IMR-90 (cell line): ENCODE measurements at regions not wholly inside any gene's neighbourhood (a gene's known extent, or its start where the extent isn't known, plus 50 kb on each side); places are given as distances from the start of the nearest gene placed in this dataset.

ENCODE experiments used
- ATAC-seq: fragments of 200-7000 bp; cut with Tn5 transposase; 2 replicates; pipeline ENCODE4 v1.9.1; 2020; ENCODE audit warnings: low read depth, mild to moderate bottlenecking, moderate library complexity
- BruUV-seq: library from RNA; stranded (reverse); fragments of 400-500 nt; replicated peaks from 2 replicates; lab custom pipeline; 2021; lab: Mats Ljungman, UMichigan
- CTCF ChIA-PET: fragments of 300-600 bp; formaldehyde crosslinking; extraction: SDS; loops from one replicate; lab custom pipeline; 2021; ENCODE audit warnings: antibody characterized with exemption; lab: Yijun Ruan, JAX
- POLR2A ChIA-PET: fragments of 300-600 bp; sonication (Branson Sonifier 250); formaldehyde crosslinking; loops from one replicate; lab custom pipeline; 2022; ENCODE audit warnings: antibody characterized with exemption; ENCODE audit not compliant: unreplicated experiment; lab: Charles Lee
- DNase-seq: peaks from one replicate; pipeline ENCODE4 v3.0.0; 2013
- H2AFZ ChIP-seq: replicated peaks from 2 replicates; pipeline ENCODE3; 2013; ENCODE audit warnings: low read length, mild to moderate bottlenecking; ENCODE audit not compliant: poor library complexity
- H2AK5ac ChIP-seq: 2 replicates; pipeline ENCODE4 v1.6.1; 2013; ENCODE audit warnings: low read depth, low read length, inconsistent platforms
- H2AK9ac ChIP-seq: replicated peaks from 2 replicates; pipeline ENCODE3; 2013; ENCODE audit warnings: mild to moderate bottlenecking, low read depth, low read length, moderate library complexity; ENCODE audit not compliant: poor library complexity
- H2BK120ac ChIP-seq: 2 replicates; pipeline ENCODE4 v1.6.1; 2013; ENCODE audit warnings: low read depth, low read length, inconsistent platforms
- H2BK15ac ChIP-seq: 3 replicates; pipeline ENCODE4 v1.6.1; 2013; ENCODE audit warnings: low read depth, low read length, inconsistent platforms
- H2BK20ac ChIP-seq: 2 replicates; pipeline ENCODE4 v1.6.1; 2013; ENCODE audit warnings: low read depth, mild to moderate bottlenecking, inconsistent platforms, low read length, moderate library complexity
- H2BK5ac ChIP-seq: 2 replicates; pipeline ENCODE4 v1.6.1; 2013; ENCODE audit warnings: mild to moderate bottlenecking, low read depth, low read length, inconsistent platforms; ENCODE audit not compliant: poor library complexity, severe bottlenecking
- H3K14ac ChIP-seq: replicated peaks from 2 replicates; pipeline ENCODE4 v1.6.1; 2013; ENCODE audit warnings: low read depth, low read length, inconsistent platforms
- H3K18ac ChIP-seq: 2 replicates; pipeline ENCODE4 v1.6.1; 2013; ENCODE audit warnings: low read depth, low read length, control low read depth
- H3K23ac ChIP-seq: 2 replicates; pipeline ENCODE4 v1.6.1; 2013; ENCODE audit warnings: low read depth, low read length, inconsistent platforms
- H3K27ac ChIP-seq: 2 replicates; pipeline ENCODE4 v1.5.1; 2013; ENCODE audit warnings: mild to moderate bottlenecking, control low read depth, low read length; ENCODE audit not compliant: insufficient read depth
- H3K27me3 ChIP-seq: 2 replicates; pipeline ENCODE4 v1.6.1; 2013; ENCODE audit warnings: low read length; ENCODE audit not compliant: control insufficient read depth, insufficient read depth
- H3K36me3 ChIP-seq: 2 replicates; pipeline ENCODE4 v1.6.1; 2013; ENCODE audit warnings: low read length, mixed read lengths; ENCODE audit not compliant: control insufficient read depth, insufficient read depth
- H3K4ac ChIP-seq: 2 replicates; pipeline ENCODE4 v1.6.1; 2013; ENCODE audit warnings: low read depth, low read length, inconsistent platforms
- H3K4me1 ChIP-seq: 2 replicates; pipeline ENCODE4 v1.6.1; 2013; ENCODE audit warnings: low read length, mixed read lengths; ENCODE audit not compliant: control insufficient read depth, insufficient read depth
- H3K4me2 ChIP-seq: 2 replicates; pipeline ENCODE4 v1.6.1; 2013; ENCODE audit warnings: low read depth, mild to moderate bottlenecking, control low read depth, low read length, moderate library complexity
- H3K4me3 ChIP-seq: 2 replicates; pipeline ENCODE4 v1.5.1; 2013; ENCODE audit warnings: low read depth, mild to moderate bottlenecking, control low read depth, low read length, moderate library complexity; ENCODE audit not compliant: insufficient read depth
- H3K56ac ChIP-seq: 2 replicates; pipeline ENCODE4 v1.6.1; 2013; ENCODE audit warnings: low read length, inconsistent platforms; ENCODE audit not compliant: insufficient read depth; ENCODE audit errors: extremely low read depth
- H3K79me1 ChIP-seq, 2 experiments: 2 replicates each; pipeline ENCODE4 v1.6.1; 2013; ENCODE audit warnings: low read length in 2 of 2, inconsistent platforms in 1 of 2, low read depth in 1 of 2
- H3K9ac ChIP-seq: 2 replicates; pipeline ENCODE4 v1.6.1; 2013; ENCODE audit warnings: low read depth, low read length, control low read depth
- H3K9me1 ChIP-seq: 2 replicates; pipeline ENCODE4 v1.6.1; 2013; ENCODE audit warnings: low read length, inconsistent platforms; ENCODE audit not compliant: insufficient read depth
- H3K9me3 ChIP-seq: 2 replicates; pipeline ENCODE4 v1.6.1; 2013; ENCODE audit warnings: low read length; ENCODE audit not compliant: control insufficient read depth, insufficient read depth
- H4K20me1 ChIP-seq: 2 replicates; pipeline ENCODE4 v1.6.1; 2013; ENCODE audit warnings: low read length, inconsistent platforms; ENCODE audit not compliant: insufficient read depth
- H4K5ac ChIP-seq: 2 replicates; pipeline ENCODE4 v1.6.1; 2013; ENCODE audit warnings: mild to moderate bottlenecking, low read depth, low read length, control low read depth
- H4K8ac ChIP-seq, 2 experiments: 2 replicates each; pipeline ENCODE4 v1.6.1; 2013; ENCODE audit warnings: low read depth in 2 of 2, low read length in 2 of 2, control low read depth in 1 of 2, inconsistent platforms in 1 of 2
- H4K91ac ChIP-seq: 2 replicates; pipeline ENCODE4 v1.6.1; 2013; ENCODE audit warnings: low read depth, low read length, inconsistent platforms; ENCODE audit not compliant: insufficient read depth
- BHLHE40 ChIP-seq: fragments of 150-350 bp; IDR thresholded peaks from 2 replicates; pipeline ENCODE4 v1.6.1; 2016; ENCODE audit warnings: mild to moderate bottlenecking, low read depth, low read length
- FOS ChIP-seq: fragments of 150-350 bp; IDR thresholded peaks from 2 replicates; pipeline ENCODE4 v1.6.1; 2016; ENCODE audit warnings: low read depth, low read length
- MAFK ChIP-seq: IDR thresholded peaks from 2 replicates; pipeline ENCODE4 v1.6.1; 2012; ENCODE audit warnings: low read depth, low read length, improper control_type of control experiment
- RAD21 ChIP-seq: IDR thresholded peaks from 2 replicates; pipeline ENCODE4 v1.6.1; 2012; ENCODE audit warnings: low read length, improper control_type of control experiment
- RCOR1 ChIP-seq: IDR thresholded peaks from 2 replicates; pipeline ENCODE4 v1.6.1; 2012; ENCODE audit warnings: mild to moderate bottlenecking, low read length, improper control_type of control experiment; ENCODE audit not compliant: insufficient replicate concordance
- SMC3 ChIP-seq: fragments of 150-350 bp; IDR thresholded peaks from 2 replicates; pipeline ENCODE4 v1.6.1; 2016; ENCODE audit warnings: low read depth, mild to moderate bottlenecking, antibody characterized with exemption, low read length, moderate library complexity
- WGBS, 2 experiments: methylation state at CpG; one replicate each; pipeline versions ENCODE4 v1.1.5 to v1.1.7; 2013; ENCODE audit warnings: missing lambda C conversion rate in 2 of 2; ENCODE audit not compliant: insufficient read length in 1 of 2; ENCODE audit errors: extremely low coverage in 2 of 2; 5-methylcytosine and 5-hydroxymethylcytosine counted together
- dilution Hi-C: fragments of 300-500 bp; cut with HindIII; formaldehyde crosslinking; loops from one replicate; pipeline ENCODE4 v1.14.3; 2018; ENCODE audit warnings: low sequenced_read_pairs; ENCODE audit not compliant: unreplicated experiment
- in situ Hi-C: fragments of 300-500 bp; cut with MboI; formaldehyde crosslinking; loops from 3 replicates; pipeline ENCODE4 v1.14.3; 2019; ENCODE audit warnings: low sequenced_read_pairs, inconsistent platforms, mixed read lengths
- intact Hi-C: fragments of 100-400 bp; cut with micrococcal nuclease; formaldehyde crosslinking; loops from 2 replicates; pipeline ENCODE4 v1.10.0; 2022
- TF ChIP-seq, protein P1 (sequence below): fragments of 150-350 bp; IDR thresholded peaks from 2 replicates; pipeline ENCODE4 v1.6.1; 2017; ENCODE audit warnings: mild to moderate bottlenecking, antibody characterized with exemption, low read length, low read depth

DNA sequence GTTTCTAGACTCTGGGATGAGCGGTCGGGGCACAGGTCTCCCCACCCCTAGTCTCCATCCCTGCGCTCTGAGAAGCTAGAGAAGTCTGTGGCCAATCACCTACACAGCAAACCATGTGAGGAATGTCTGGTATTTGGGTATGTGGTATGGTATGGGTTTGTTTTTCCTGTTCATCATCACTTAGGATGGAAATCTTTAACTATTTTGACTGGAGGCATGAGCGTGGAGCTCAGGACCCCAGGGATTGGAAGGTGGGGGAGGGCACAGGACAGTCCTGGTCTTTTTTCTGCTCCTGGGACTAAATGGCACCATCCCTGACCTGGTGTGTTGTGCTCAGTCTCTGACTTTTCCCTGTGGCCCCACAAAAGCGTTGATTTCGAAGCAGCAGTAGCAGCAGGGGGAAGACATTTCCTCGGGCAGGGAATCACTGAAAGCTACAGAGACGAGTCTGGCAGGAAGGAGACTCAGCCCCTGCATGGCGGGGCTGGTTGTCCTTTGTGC is 191.7 kb upstream of the TPM1 start:
- peak overlapping the region; percentile 46 for H3K27ac ChIP-seq
- POLR2A ChIA-PET: interaction anchor here (1.2 to 1.5 kb wide), 3 partner anchors 192 to 197 kb away, joined by 6 to 9 read pairs (median 7); partner anchors contain the start of gene TPM1

More for the DNA sequence above, 191.7 kb upstream of the TPM1 start:
- DNase-seq (peak; percentile 76), ATAC-seq (peak; percentile 91)
- Histone ChIP-seq H3K4me2 (peak overlapping the region; percentile 38; the same call in 1 of the 2 replicates), H2BK120ac (peak overlapping the region; percentile 92), H2AK9ac (peak overlapping the region; percentile 18), H3K36me3 (no peaks in the 10 kb centered on the region), H2BK5ac (peak overlapping the region; percentile 89), H4K20me1 (no peaks in the 10 kb centered on the region), H3K4me1 (peaks cover 23% of the 10 kb centered on the region), H2AK5ac (peak overlapping the region; percentile 90), H3K56ac (peak overlapping the region; percentile 61; the same call in 1 of the 2 replicates), H3K9me3 (no peaks in the 10 kb centered on the region), H4K8ac (peak overlapping the region; percentile 68 to 85), H2AFZ (peak overlapping the region; percentile 75), H4K91ac (peak overlapping the region; percentile 97), H3K27me3 (no peaks in the 10 kb centered on the region), H2BK15ac (peak overlapping the region; percentile 79; the same call in 2 of the 3 replicates), H3K4ac (peak overlapping the region; percentile 92), H3K18ac (peak overlapping the region; percentile 68), H3K14ac (peak overlapping the region; percentile 92), H4K5ac (peak overlapping the region; percentile 83; the same call in 1 of the 2 replicates), H3K79me1 (peaks cover 0 to 10% of the 10 kb centered on the region in 2 experiments; a peak in 1 of 4 replicates), H2BK20ac (peak overlapping the region; percentile 94), H3K23ac (peak overlapping the region; percentile 85), H3K4me3 (no peak overlapping the region), H3K9me1 (peaks cover 24% of the 10 kb centered on the region), H3K9ac (peak overlapping the region; percentile 40; the same call in 1 of the 2 replicates)
- no TSS peak for BruUV-seq
- 51% methylated on average over 4 of the region's 9 CpGs; no CpG with 5 or more reads in 1 of the 2 experiments for WGBS, 2 experiments
- CTCF ChIA-PET: interaction anchor here (1.1 kb wide), 1 partner anchor 179 kb away, joined by 4 read pairs; no protein-coding TSS in a partner anchor
- in situ Hi-C loops (no loop called here), dilution Hi-C loops (no loop called here), intact Hi-C loops (loop anchor here (5.0 kb wide), 1 partner anchor 241 kb away; no protein-coding TSS in a partner anchor)
- TF ChIP-seq RAD21 (0 out of 2 replicates have a peak, but pooled peaks have one; percentile 1), BHLHE40 (0 out of 2 replicates have a peak, but pooled peaks have one; percentile 6), FOS (no peak; the same call in 1 of the 2 replicates), MAFK (no peak), RCOR1 (peak; percentile 26), SMC3 (no peak)
- TF ChIP-seq, protein P1, sequence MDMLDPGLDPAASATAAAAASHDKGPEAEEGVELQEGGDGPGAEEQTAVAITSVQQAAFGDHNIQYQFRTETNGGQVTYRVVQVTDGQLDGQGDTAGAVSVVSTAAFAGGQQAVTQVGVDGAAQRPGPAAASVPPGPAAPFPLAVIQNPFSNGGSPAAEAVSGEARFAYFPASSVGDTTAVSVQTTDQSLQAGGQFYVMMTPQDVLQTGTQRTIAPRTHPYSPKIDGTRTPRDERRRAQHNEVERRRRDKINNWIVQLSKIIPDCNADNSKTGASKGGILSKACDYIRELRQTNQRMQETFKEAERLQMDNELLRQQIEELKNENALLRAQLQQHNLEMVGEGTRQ: no peak
